Upper lobe of right lung (tissue), 1 donor: ENCODE measurements at regions not wholly inside any gene's neighbourhood (a gene's known extent, or its start where the extent isn't known, plus 50 kb on each side); places are given as distances from the start of the nearest gene placed in this dataset.

Source experiments
- ATAC-seq: fragments of 200-7000 bp; cut with Tn5 transposase; one replicate; pipeline ENCODE4 v1.9.1; 2020; ENCODE audit warnings: mild to moderate bottlenecking, moderate library complexity
- DNase-seq: peaks from one replicate; pipeline ENCODE4 v3.0.0-alpha.2; 2020
- H3K27ac ChIP-seq: fragments of 200-600 bp; one replicate; pipeline ENCODE4 v1.8.0; 2022
- H3K27me3 ChIP-seq: fragments of 200-600 bp; one replicate; pipeline ENCODE4 v1.8.0; 2022; ENCODE audit warnings: mild to moderate bottlenecking
- H3K36me3 ChIP-seq: fragments of 200-600 bp; one replicate; pipeline ENCODE4 v1.8.0; 2022
- H3K4me1 ChIP-seq: fragments of 200-600 bp; one replicate; pipeline ENCODE4 v1.8.0; 2022
- H3K4me3 ChIP-seq: fragments of 200-600 bp; one replicate; pipeline ENCODE4 v1.8.0; 2022; ENCODE audit warnings: mild to moderate bottlenecking
- H3K9me3 ChIP-seq: fragments of 200-600 bp; one replicate; pipeline ENCODE4 v1.8.0; 2022
- intact Hi-C: fragments of 100-400 bp; cut with DNase I; formaldehyde crosslinking; loops from one replicate; pipeline ENCODE4 v1.11.0; 2022
- TF ChIP-seq, protein P1 (sequence below): fragments of 200-600 bp; IDR thresholded peaks from one replicate; pipeline ENCODE4 v1.8.0; 2022; ENCODE audit warnings: antibody characterized with exemption
- donor health status: DM: no; HTN: yes; CAD: no; lungs with severe emphysema.

DNA sequence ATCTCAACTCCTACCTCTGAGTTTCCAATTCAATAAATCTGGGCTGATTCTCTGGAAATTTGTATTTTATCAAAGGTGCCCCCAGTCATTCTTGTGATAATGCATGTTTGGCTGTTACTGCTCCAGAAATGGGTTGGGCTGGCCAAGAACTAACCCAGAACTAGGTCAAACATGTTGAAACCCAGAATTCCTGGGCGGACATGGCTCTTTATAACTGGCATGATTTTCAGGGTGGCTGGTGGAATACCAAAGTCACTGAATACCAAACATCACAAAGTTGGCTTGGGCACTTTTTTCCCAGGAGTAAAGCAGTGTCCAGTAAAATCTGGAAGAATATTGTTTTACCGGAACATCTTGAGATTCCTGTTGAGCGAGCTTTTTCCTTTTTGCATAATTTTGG is 89.4 kb upstream of the S1PR1 start:
- Histone ChIP-seq H3K9me3 (no peaks in the 10 kb centered on the region), H3K27me3 (no peaks in the 10 kb centered on the region), H3K4me3 (no peak overlapping the region), H3K36me3 (no peaks in the 10 kb centered on the region), H3K4me1 (peaks cover 10% of the 10 kb centered on the region), H3K27ac (no peak overlapping the region)
- TF ChIP-seq, protein P1, sequence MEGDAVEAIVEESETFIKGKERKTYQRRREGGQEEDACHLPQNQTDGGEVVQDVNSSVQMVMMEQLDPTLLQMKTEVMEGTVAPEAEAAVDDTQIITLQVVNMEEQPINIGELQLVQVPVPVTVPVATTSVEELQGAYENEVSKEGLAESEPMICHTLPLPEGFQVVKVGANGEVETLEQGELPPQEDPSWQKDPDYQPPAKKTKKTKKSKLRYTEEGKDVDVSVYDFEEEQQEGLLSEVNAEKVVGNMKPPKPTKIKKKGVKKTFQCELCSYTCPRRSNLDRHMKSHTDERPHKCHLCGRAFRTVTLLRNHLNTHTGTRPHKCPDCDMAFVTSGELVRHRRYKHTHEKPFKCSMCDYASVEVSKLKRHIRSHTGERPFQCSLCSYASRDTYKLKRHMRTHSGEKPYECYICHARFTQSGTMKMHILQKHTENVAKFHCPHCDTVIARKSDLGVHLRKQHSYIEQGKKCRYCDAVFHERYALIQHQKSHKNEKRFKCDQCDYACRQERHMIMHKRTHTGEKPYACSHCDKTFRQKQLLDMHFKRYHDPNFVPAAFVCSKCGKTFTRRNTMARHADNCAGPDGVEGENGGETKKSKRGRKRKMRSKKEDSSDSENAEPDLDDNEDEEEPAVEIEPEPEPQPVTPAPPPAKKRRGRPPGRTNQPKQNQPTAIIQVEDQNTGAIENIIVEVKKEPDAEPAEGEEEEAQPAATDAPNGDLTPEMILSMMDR = no peak
- intact Hi-C loops = no loop called here
- DNase-seq = no peak
- ATAC-seq = no peak

DNA sequence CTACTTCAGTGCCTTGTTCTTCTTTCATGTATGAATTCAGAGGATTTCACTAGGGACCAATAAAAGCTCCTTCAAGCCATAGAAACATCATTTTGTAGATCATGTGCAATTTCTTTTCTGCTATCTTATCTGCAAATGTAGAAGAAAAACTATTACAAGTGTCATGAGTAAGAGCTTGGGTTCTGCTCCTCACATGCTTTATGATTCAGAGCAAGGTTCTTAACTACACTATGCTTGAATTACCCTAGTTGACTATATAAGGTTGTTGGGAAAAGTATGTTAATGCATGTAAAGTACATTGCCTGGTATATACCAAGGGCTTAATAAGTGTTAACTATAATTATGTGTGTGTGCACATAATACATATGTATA is 91.4 kb upstream of the S1PR1 start:
- no peaks in the 10 kb centered on the region for H3K9me3 ChIP-seq
- H3K4me1 ChIP-seq = peaks cover 10% of the 10 kb centered on the region
- no peaks in the 10 kb centered on the region for H3K36me3 ChIP-seq
- no peak for DNase-seq
- ATAC-seq = no peak
- no peak overlapping the region for H3K27ac ChIP-seq
- intact Hi-C loops = no loop called here
- no peaks in the 10 kb centered on the region for H3K27me3 ChIP-seq
- H3K4me3 ChIP-seq = no peak overlapping the region
- TF ChIP-seq, protein P1 = no peak

DNA sequence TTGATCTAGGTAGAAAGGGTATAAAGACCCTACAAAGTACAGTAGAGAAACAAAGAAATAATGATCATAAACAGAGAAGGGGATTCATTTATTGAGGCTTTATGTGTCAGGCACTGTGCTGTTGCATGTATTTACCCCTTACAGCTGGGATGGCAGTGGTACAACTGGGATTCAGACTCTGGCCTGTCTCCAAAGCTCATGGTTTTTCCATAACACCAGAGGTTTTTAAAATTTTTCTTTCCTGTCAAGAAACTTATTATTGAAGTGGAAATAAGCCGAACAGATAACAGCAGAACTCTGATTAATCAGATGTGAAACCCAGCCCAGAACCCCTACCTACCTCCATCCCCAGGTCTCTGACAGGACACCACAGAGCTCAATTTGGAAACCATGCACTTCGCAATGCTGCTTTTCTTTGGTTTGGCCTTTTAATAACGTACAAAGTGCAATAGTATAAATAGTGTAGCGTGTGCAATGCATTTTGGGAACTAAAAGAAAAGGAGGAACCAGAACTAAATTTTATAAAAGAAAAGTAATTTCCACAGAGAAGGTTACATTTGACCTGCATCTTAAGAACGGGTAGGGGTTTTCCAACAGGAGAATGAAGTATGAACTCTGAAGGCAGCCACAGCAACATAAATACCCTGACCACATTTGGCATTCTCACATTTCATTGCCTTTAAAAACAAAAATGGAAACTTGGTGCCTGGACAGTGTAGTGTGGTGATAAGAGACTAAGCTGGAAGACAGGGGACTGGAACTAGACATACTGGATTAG is 92.0 kb upstream of the S1PR1 start:
- no peaks in the 10 kb centered on the region for H3K36me3 ChIP-seq
- TF ChIP-seq, protein P1 = no peak
- DNase-seq (no peak), ATAC-seq (no peak)
- H3K27ac ChIP-seq = no peak overlapping the region
- H3K4me1 ChIP-seq = peaks cover 6% of the 10 kb centered on the region
- no peaks in the 10 kb centered on the region for H3K27me3 ChIP-seq
- intact Hi-C loops = no loop called here
- no peak overlapping the region for H3K4me3 ChIP-seq
- H3K9me3 ChIP-seq = no peaks in the 10 kb centered on the region

DNA sequence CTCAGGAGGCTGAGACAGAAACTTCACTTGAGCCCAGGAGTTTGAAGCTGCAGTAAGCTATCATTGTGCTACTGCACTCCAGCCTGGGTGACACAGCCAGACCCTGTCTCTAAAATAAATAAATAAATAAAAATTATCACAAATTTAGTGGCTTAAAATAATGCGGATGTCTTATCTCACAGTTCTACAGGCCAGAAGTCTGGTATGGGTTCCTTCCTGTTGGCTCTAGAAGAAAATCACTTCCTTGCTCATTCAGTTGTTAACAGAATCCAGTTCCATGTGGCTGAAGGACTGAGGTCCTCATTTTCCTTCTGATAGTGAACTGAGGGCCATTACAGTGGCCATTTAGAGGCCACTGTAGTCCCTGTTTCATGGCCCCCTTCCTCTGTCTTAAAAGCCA is 94.6 kb upstream of the S1PR1 start:
- DNase-seq (no peak), ATAC-seq (no peak)
- no peaks in the 10 kb centered on the region for H3K36me3 ChIP-seq
- no peaks in the 10 kb centered on the region for H3K9me3 ChIP-seq
- H3K4me3 ChIP-seq = no peak overlapping the region
- no peaks in the 10 kb centered on the region for H3K27me3 ChIP-seq
- no peak overlapping the region for H3K27ac ChIP-seq
- intact Hi-C loops = no loop called here
- H3K4me1 ChIP-seq = peaks cover 7% of the 10 kb centered on the region
- TF ChIP-seq, protein P1 = no peak

DNA sequence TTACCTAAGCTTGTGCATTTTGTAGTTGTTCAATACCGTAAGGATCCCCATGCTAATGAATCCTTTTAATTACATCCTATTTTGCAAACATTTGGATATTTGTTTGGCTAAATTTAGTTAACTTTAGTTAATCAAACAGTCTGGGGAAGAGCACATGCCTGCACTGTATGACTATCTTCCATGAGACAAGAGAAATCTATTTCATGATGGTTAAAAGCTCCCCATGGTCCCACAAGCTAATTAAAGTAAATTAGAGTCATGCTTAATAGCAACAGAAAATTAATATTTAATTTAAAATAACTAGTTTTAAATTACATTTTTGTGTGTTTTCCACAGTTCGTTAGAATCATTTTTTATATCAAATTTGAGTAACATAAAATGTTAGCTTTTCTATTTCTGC is 95.4 kb upstream of the S1PR1 start:
- Histone ChIP-seq H3K27me3 (no peaks in the 10 kb centered on the region), H3K4me3 (no peak overlapping the region), H3K27ac (no peak overlapping the region), H3K9me3 (no peaks in the 10 kb centered on the region), H3K36me3 (no peaks in the 10 kb centered on the region), H3K4me1 (peaks cover 16% of the 10 kb centered on the region)
- ATAC-seq = no peak
- TF ChIP-seq, protein P1 = no peak
- DNase-seq = no peak
- intact Hi-C loops = no loop called here
